ENCODE measurements at regions not wholly inside any gene's neighbourhood (a gene's known extent, or its start where the extent isn't known, plus 50 kb on each side); places are given as distances from the start of the nearest gene placed in this dataset.

DNA sequence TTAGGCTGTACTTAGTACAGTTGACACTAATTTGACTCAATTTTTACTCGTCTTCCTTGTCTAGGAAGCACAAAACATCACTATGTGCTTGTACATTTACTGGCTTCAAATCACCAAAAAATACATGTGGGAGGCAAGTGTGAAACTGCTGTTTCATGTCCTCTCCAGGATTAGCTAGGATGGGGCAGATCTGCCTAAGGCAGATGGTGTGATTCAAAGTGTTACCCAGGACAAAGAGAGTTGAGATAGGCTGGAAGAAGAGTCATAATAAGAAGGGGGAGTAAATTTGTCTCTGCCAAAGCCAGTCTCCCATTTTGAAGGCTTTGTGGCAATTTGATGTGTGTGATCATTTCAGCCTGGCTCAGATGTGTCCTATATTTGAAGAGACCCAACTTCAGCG lies 821.6 kb upstream of the ZEB2 start:
- TF ChIP-seq CTCF (IDR thresholded peaks at IDR 0.05) (no peak), POLR2A (IDR thresholded peaks at IDR 0.05) (no peak)
